AG04449 (cell line): ENCODE measurements at regions not wholly inside any gene's neighbourhood (a gene's known extent, or its start where the extent isn't known, plus 50 kb on each side); places are given as distances from the start of the nearest gene placed in this dataset.
"Not testable (repeated sequence)": the region's sequence is repeated elsewhere in the genome, so short reads cannot be mapped to it uniquely, and the experiment has no call there.

Experiments used
- CTCF ChIA-PET: fragments of 350-600 bp; formaldehyde crosslinking; extraction: SDS; loops from one replicate; lab custom pipeline; 2021; ENCODE audit warnings: antibody characterized with exemption; lab: Yijun Ruan, JAX
- POLR2A ChIA-PET: fragments of 400-600, 350-600 bp; formaldehyde crosslinking; extraction: SDS; loops from one replicate; lab custom pipeline; 2020; ENCODE audit warnings: antibody characterized with exemption, inconsistent platforms; lab: Yijun Ruan, JAX
- DNase-seq: peaks from one replicate; pipeline ENCODE4 v3.0.0-alpha.2; 2010; ENCODE audit warnings: low read depth, low spot score
- H3K4me3 ChIP-seq: 2 replicates; pipeline ENCODE4 v1.5.1; 2011; ENCODE audit warnings: low read depth, mild to moderate bottlenecking, control low read depth, low read length
- TF ChIP-seq, protein P1 (sequence below): IDR thresholded peaks from one replicate; pipeline ENCODE4 v1.5.1; 2011; ENCODE audit warnings: mild to moderate bottlenecking, moderate library complexity, low read length, control low read depth, inconsistent platforms; ENCODE audit not compliant: insufficient read depth; ENCODE audit errors: missing control alignments

DNA sequence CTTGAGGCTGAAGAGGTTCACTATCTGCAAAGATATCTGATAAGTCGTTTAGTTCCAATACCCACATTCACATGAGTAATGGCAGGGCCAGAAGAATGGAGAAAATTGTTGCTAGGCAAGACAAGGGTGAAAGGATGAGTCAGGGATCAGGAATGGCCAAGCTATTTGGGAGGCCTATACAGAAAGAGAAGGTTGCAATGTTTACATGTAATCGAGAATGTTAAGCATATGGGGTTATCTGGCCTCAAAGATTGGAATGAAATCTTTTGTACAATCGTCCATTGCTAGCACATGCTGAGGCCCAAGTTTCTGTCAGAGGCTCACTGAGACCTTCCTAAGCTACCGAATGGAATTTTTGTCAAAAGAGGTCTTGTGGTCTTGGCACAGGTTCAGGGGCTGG is 299.9 kb upstream of the PLD5 start:
- CTCF ChIA-PET = no interaction called here
- TF ChIP-seq, protein P1, sequence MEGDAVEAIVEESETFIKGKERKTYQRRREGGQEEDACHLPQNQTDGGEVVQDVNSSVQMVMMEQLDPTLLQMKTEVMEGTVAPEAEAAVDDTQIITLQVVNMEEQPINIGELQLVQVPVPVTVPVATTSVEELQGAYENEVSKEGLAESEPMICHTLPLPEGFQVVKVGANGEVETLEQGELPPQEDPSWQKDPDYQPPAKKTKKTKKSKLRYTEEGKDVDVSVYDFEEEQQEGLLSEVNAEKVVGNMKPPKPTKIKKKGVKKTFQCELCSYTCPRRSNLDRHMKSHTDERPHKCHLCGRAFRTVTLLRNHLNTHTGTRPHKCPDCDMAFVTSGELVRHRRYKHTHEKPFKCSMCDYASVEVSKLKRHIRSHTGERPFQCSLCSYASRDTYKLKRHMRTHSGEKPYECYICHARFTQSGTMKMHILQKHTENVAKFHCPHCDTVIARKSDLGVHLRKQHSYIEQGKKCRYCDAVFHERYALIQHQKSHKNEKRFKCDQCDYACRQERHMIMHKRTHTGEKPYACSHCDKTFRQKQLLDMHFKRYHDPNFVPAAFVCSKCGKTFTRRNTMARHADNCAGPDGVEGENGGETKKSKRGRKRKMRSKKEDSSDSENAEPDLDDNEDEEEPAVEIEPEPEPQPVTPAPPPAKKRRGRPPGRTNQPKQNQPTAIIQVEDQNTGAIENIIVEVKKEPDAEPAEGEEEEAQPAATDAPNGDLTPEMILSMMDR = no peak
- POLR2A ChIA-PET = no interaction called here
- no peak for DNase-seq
- H3K4me3 ChIP-seq = no peak overlapping the region

DNA sequence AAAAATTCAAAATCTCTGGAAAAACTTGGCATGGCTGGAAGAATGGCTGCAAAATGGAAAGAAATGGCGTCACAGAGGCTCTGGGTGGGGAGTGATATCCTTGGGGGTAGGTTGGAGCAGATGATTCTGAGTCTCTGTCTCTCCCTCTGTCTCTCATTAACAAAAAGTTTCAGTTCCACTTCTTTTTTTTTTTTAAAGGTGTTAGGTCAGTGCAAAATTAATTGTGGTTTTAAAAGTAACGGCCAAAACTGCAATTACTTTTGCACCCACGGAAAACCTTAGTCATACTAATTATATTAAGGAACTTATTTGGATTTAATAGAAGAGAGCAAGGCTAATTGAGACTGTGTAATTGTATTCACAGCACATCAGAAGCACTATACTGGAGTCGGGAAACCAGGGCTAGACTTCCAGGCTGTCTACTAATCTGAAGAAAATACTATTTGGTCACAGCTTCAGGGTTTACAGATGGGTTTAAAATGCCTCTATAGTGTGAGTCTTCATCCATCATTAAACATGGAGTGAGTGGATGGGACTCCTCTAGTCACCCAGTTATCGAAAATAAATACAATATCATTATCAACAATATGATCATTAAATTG is 289.1 kb upstream of the PLD5 start:
- DNase-seq = no peak
- ChIA-PET POLR2A (no interaction called here), CTCF (no interaction called here)
- TF ChIP-seq, protein P1 = no peak
- H3K4me3 ChIP-seq = no peak overlapping the region

DNA sequence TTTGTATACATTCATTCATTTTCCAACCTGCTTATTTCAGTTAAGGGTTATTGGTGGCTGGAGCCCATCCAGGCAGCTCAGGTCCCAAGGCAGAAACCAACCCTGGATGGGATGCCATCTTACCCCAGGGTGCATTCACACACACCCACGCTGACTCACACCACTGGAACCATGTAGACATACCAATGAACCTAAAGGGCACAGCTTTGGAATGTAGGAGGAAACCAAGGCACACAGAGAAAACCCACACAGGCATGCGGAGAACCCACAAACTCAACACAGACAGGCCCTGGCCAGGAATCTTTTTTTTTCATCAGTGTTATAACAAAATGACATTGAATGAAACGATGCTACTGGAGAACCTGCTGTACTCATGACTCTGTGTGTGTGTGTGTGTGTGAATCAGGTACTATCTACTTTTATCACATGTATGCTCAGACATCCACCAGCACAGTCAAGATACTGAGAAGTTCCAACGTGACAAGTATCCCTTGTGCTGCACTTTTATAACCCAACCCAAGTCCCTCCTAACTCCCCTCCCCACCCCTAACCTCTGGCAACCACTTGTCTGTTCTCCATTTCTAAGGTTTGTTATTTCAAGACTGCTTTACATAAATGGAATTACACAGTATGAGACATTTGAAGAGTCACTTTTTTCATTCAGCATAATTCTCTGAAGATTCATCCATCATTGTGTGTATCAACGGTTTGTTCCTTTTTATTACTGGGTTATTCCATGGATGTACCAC is 286.8 kb upstream of the PLD5 start:
- ChIA-PET CTCF (no interaction called here), POLR2A (no interaction called here)
- TF ChIP-seq, protein P1 = no peak
- DNase-seq = no peak
- no peak overlapping the region for H3K4me3 ChIP-seq

DNA sequence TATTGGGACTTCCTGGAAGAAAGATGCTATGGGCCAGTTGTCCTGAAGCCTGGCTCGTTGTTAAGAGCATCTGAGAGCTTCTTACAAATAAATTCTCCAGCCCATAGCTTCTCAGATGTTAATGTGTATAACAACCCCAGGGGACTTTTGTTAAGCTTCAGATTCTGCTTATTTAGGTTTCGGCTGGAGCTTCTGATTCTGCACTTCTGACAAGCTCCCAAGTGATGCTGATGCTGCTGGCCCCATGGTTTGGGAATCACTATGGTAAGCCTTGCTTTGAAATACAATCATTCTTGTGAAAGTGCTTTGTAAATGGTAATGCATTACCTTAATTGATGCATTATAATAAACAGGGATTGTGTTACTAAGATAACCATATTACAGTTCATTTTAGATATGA is 281.8 kb upstream of the PLD5 start:
- CTCF ChIA-PET = no interaction called here
- POLR2A ChIA-PET = no interaction called here
- no peak overlapping the region for H3K4me3 ChIP-seq

DNA sequence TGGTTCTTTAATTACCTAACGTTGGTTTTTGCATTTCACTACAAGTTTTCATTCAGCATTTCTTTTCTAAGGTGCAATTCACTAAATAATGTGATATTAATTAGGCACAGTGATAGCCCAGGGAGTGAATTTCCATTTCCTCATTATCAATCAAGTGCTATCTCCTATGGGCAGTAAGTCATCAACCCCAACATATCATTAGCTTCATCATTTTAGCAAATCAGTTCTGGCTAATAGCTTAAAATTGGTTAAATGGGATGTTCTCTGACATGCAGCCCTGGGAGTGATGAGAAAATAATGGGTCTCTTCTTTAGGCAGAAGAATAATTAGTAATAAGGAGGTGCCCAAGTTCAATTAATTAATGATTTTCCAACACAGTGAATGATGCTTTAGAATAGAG is 280.9 kb upstream of the PLD5 start:
- DNase-seq, POLR2A ChIA-PET, CTCF ChIA-PET: not testable (repeated sequence)

More for the DNA sequence above, 281.8 kb upstream of the PLD5 start:
- no peak for DNase-seq
- TF ChIP-seq, protein P1 = no peak

DNA sequence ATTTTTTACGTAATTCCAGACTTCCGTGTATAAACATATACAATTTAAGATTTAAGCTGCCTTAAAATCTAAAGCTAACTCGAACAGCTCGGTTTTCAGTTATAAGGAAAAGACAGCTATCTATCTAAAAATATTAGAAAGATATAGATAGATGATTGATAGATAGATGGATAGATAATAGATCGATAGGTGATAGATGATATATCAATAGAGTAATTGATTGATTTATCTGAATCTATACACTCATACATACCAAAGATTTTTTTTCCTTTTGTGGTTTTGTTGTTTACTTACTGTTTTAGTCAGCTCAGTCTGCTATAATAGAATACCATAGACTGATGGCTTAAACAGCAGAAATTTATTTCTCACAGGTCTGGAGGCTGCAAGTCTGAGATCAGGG is 278.5 kb upstream of the PLD5 start:
- ChIA-PET POLR2A (no interaction called here), CTCF (no interaction called here)
- no peak overlapping the region for H3K4me3 ChIP-seq
- TF ChIP-seq, protein P1 = no peak
- no peak for DNase-seq

More for the DNA sequence above, 280.9 kb upstream of the PLD5 start:
- H3K4me3 ChIP-seq = not testable (repeated sequence)
